ENCODE measurements at regions not wholly inside any gene's neighbourhood (a gene's known extent, or its start where the extent isn't known, plus 50 kb on each side); places are given as distances from the start of the nearest gene placed in this dataset.

GRCh38 chr6:165900970-165901369 lies 237.9 kb upstream of the PDE10A start:
- TF ChIP-seq EP300 (IDR thresholded peaks at IDR 0.05) (no peak), CTCF (IDR thresholded peaks at IDR 0.05) (no peak), POLR2A (IDR thresholded peaks at IDR 0.05) (no peak), POLR2AphosphoS5 (IDR thresholded peaks at IDR 0.05) (no peak)
